HG02981 (cell line): ENCODE measurements at regions not wholly inside any gene's neighbourhood (a gene's known extent, or its start where the extent isn't known, plus 50 kb on each side); places are given as distances from the start of the nearest gene placed in this dataset.
"Not testable (repeated sequence)": the region's sequence is repeated elsewhere in the genome, so short reads cannot be mapped to it uniquely, and the experiment has no call there.

Experiments used
- ATAC-seq: cut with Tn5 transposase; IDR thresholded peaks from one replicate; pipeline ENCODE4 v1.9.1; 2021; ENCODE audit warnings: mild to moderate bottlenecking, moderate library complexity; ENCODE audit not compliant: unreplicated experiment

DNA sequence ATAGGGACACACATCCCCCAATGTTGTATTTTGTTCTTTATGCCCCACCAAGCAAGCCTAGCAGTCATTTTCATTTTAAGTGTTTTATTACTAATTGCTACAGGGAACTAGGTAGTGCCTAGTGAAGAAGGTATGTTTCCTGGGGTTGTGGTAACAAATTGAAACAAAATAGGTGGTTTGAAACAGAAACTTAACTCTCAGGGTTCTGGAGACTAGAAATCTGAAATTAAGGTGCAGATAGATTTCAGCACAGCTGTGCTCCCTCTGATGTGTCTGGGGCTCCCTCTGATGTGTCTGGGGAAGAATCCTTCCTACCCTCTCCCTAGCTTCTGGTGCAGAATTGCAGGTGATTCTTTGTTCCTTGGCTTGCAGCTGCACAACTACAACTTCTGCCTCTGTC, 390.1 kb downstream of the ZFHX3 start:
- ATAC-seq: peak; percentile 89

DNA sequence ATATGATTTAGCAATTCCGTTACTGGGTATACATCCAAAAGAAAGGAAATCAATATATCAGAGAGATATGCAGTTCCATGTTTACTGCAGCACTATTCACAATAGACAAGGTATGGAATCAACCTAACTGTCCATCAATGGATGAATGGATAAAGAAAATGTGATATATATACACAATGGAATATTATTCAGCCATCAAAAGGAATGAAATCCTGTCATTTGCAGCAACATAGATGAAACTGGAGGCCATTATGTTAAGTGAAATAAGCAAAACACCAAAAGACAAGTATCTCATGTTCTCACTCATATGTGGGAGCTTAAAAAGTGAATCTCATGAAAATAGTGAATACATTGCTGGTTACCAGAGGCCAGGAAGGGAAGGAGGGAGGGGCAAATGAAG, 390.8 kb downstream of the ZFHX3 start:
- no peak for ATAC-seq

DNA sequence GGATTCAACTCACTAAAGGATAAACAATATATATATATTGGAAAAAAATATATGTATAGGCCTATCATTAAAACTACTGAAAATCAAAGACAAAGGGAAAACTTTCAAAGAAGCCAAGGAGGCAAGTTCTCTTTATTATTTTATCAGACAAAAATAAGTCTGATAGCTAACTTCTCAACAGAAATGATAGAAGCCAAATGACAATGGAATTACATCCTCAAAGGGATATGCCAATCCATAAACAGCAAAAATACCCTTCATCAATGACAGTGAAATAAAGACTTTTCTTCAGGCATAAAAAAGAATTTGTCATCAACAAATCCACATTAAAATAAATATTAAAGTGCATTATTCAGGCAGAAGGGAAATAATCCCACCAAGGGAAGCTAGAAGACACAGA, 393.4 kb downstream of the ZFHX3 start:
- ATAC-seq: no peak

DNA sequence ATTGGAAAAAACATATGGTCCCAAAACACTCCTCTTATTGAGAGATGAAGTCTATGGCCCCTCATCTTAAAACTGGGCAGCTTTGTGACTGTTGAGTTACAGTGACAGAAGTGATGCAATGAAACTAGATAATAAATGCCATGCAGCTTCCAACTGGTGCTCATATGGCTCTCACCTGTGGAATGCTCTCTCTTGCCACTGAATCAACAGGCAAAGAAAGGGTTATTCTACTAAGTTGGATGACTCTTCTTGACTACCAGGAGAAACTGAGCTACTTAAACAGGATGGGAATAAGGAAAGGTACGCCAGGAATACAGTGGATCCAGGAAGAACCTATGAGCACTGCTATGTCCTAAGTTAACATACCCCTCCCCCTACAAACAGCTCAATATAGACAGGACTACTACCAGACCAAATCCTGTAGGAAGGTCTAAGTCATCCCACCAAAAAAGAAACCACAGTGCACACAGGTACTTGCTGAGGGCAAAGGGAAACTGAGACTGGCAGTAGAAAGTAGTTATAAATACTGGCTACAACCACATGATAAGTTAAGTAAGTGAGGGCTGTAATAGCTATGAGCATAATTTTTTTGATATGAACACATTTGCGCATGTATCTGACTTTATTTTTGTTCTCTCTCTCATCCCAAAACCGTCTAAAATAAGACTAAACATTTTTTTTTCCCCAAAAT, 398.5 kb downstream of the ZFHX3 start:
- no peak for ATAC-seq

DNA sequence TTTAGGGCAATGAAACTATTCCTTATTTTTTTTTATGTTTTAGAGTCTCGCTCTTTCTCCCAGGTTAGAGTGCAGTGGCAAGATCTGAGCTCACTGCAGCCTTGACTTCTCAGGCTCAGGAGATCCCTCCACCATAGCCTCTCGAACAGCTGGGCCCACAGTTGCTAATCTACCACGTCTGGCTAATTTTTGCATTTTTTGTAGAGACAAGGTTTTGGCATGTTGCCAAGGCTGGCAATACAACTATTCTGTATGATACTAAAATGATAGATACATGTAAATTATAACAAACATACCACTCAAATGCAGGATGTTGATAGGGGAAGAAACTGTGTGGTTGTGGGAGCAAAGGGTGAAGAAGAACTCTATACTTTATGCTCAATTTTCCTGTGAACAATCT, 401.3 kb downstream of the ZFHX3 start:
- no peak for ATAC-seq

DNA sequence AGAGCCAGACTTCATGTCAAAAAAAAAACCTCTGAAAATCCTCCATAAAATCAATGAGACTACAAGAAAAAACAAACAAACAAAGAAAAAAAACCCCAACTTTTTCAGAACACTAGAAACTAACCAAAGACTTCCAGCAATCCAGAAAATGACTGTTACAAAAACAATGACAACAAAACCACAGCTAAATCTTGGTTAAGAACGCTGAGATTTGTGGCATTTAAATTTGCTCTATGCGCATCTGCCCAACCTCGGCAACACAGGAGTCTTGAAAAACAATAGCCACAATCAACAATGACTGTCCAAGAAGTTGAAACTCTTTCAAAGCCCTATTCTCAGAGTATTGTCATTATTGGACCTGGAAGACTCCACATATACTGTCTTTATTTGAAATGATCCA, 402.4 kb downstream of the ZFHX3 start:
- ATAC-seq: no peak

DNA sequence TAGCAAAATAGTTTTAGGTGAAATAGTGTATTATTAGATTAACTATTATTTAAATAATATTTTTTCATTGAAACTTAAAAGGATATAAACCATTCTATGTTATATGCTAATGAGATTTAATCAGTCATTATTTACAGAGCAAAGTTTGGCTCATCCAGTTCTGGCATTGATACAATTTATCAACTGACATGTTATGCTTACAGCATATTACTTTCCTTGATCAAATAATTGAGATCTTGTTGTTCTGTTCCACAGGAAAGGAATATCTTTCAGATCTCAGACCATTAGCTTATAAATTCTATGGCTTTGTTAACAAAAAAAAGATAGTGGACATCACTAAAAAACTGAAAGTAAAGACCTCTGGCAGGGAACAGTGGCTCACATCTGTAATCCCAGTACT, 403.0 kb downstream of the ZFHX3 start:
- no peak for ATAC-seq

DNA sequence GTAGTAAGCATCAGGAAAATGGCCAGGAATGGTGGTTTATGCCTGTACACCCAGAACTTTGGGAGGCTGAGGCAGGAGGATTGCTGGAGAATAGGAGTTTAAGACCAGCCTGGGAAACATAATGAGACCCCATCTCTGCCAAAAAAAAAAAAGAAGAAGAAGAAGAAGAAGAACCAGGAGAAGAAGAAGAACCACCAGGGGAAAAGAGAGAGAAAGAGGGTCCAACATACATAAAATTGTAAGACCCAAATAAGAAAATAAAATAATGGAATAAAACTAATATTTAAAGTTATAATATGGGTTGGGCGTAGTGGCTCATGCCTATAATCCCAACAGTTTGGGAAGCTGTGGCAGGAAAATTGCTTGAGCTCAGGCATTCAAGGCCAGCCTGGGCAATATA, 408.4 kb downstream of the ZFHX3 start:
- ATAC-seq: no peak

DNA sequence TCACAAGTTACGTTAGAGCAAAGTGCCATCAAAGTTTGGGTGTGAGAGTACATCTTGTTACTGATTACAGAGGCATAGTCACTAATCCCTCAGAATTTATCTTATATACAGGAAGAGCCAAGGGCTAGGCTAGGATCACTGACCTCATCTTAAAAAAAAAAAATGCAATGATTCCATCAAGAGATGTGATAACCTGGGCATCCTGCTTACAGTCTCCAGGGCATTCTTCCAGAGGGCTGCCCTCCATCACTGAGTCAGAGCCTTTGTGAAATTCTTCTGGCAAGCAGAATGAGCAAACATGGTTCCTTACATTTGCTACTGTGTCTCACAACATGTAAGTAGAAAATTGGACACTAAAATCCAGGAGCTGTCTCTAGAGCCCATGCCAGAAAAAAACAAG, 410.6 kb downstream of the ZFHX3 start:
- no peak for ATAC-seq

DNA sequence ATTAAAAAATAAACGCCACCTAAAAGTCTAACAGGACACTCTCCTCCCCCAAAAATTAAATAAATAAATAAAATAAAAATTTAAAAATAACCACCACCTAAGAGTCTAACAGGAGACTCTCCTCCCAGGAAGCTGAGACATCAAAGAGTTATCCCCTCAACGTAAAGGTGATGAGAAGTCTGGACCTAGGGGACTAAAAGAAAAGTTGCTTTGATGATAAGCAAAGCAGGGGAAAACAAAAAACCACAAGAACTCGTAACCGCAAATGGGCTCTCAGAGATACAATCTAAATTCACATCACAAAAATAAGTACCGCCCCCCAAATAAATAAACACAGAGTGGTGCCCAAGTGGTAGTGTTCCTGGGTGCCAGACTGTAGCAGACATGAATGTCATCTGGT, 412.2 kb downstream of the ZFHX3 start:
- no peak for ATAC-seq

DNA sequence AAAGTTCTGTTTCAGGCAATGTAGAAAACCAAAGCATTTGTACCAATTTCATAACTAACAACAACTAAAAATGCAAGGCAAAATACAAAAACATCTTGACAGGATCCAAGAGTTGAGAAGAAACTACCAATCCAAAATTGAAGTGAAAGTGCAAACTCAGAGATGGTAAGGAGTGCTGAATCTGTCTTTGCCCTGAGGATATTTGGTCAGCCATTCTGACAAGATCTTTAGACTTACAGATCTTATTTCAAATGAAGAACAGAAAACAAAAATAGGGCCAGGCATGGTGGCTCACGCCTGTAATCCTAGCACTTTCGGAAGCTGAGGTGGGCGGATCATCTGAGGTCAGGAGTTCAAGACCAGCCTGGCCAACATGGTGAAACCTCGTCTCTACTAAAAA, 412.8 kb downstream of the ZFHX3 start:
- no peak for ATAC-seq

DNA sequence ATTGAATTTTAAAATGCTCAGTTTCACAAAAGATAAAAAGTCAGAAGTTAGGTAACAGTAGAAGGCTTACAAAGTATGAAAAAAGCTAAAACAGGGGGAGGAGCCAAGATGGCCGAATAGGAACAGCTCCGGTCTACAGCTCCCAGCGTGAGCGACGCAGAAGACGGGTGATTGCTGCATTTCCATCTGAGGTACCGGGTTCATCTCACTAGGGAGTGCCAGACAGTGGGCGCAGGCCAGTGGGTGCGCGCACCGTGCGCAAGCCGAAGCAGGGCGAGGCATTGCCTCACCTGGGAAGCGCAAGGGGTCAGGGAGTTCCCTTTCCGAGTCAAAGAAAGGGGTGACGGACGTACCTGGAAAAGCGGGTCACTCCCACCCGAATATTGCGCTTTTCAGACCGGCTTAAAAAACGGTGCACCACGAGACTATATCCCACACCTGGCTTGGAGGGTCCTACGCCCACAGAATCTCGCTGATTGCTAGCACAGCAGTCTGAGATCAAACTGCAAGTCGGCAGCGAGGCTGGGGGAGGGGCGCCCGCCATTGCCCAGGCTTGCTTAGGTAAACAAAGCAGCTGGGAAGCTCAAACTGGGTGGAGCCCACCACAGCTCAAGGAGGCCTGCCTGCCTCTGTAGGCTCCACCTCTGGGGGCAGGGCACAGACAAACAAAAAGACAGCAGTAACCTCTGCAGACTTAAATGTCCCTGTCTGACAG, 420.6 kb downstream of the ZFHX3 start:
- ATAC-seq: not testable (repeated sequence)

DNA sequence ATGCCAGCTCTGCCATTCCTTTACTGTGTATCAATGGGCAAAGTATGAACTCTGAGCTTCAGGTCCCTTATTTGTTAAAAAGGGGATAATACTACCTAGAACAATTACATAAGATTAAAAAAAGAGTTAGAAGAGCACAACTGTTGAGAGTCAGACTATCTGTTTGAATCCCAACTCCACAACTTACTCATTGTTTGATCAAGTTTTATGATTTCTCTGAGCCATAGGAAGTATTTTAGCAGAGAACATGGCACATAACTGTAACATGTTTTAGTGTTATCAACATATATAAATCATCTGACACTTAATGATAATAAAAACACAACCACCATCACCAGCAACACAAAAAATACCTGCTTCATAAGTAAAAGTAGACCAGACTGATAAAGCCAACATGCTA, 421.3 kb downstream of the ZFHX3 start:
- no peak for ATAC-seq

DNA sequence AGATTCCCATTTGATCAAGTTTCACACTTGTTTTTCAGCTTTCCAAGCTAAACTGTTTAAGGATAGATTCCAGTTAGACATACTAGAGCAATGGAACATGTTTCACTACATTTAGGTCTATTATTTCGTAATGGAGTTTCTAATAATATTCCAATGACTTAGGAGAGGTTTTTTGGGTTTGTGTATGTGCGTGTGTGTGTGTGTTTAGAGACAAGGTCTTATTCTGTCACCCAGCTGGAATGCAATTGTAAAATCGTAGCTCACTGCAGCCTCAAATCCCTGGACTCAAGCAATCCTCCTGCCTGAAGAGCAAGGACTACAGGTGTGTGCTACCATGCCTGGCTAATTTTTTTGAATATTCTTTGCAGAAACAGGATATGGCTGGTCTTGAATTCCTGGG, 426.3 kb downstream of the ZFHX3 start:
- ATAC-seq: no peak

DNA sequence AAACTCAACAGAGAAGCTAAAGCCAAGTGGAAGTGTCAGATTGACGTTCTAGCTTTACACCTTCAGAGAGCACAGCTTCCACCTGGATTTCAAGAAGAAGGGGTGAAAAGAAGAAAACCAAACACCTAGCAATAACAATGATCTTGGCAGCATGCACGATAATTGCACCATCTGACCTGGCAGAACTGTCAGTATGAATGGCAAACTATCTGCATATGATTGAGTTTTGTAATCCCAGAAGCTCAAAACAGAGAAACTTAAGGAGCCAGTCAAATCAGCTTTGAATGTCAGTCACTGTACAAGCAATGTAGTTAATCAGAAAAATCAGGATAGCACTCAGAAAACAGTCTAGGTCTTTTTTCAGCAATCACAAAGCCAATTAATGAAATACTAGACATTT, 427.1 kb downstream of the ZFHX3 start:
- ATAC-seq: no peak

DNA sequence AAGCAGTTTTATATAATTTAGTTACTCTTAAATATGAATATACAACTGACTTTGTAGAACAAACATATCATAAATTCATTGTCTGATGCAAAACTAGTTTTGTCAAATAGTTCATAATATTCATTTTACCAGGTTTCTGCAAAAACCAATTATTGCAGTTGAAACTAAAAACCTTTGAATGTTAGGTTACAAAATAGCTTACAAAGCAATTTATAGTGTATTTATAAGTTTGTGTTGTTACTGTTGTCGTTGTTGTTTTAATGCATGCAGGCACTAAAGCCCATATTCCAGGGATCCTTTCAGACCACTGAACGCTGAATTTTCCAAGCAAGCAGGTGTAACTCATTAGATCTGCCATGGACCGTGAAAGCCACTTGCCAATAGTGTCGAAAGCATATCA, 427.6 kb downstream of the ZFHX3 start:
- no peak for ATAC-seq

DNA sequence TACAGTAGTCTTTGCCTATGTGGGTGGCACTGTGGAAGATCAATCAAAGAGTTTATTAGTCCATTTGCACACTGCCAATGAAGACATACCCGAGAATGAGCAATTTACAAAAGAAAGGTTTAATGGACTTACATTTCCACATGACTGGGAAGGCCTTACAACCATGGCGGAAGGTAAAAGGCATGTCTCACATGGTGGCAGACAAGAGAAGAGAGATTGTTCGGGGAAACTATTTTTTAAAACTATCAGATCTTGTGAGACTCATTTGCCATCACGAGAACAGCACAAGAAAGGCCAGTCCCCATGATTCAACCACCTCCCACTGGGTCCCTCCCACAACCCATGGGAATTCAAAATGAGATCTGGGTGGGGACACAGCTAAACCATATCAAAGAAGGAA, 432.1 kb downstream of the ZFHX3 start:
- ATAC-seq: no peak

DNA sequence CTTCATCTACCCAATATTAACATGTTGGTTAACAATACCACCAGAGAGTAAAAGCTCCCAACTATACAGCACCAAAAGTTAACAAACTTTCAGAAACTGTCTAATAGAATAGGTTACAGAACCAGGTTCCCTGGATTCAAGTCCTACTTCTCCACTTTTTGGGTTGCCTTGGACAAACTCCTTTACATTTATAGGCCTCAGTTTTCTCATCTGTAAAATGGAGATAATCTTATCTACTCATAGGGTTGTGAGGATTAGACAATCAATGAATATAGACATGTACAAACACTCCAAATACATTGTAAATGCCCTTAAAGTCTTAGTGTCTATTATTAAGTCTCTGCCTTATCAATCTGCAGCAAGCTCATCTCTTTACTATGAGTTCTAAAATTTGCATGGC, 435.2 kb downstream of the ZFHX3 start:
- ATAC-seq: no peak

DNA sequence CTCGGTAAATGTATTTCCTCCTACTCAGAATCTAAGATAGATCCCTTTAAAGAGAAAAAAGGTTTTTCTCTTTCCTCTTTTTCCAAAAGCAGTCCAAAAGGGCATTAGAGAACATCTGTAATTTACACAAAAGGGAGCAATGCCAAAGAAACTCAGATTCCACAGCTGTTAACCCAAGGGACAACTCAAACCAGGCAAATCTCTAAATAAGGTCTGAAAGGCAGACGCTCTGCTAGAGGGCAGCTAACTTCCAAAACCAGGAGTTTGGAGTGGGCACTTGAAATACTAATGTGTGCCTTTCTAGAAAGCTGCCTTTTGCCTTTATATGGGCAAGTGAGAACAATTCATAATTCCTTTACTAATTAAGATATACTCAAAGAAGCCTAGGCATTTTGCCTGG, 435.7 kb downstream of the ZFHX3 start:
- no peak for ATAC-seq

DNA sequence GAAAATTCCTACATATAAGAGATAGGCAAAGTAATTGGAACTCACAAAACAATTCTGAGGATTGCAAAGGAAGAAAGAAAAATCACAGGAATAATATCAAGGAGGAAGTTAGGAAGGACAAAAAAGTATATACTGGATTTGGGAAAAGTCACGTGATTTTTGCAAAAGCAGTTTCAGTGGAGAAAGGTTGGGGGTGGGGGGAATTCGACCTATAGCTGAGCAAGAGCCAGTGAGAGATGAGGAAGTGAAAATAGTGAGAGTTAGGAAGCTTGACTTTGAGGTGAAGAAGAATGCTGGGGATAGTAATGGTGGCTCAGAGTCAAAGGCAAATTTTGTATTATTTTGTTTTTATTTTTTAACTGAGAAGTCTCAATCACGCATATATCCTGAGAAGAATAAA, 438.0 kb upstream of the PMFBP1 start:
- no peak for ATAC-seq

DNA sequence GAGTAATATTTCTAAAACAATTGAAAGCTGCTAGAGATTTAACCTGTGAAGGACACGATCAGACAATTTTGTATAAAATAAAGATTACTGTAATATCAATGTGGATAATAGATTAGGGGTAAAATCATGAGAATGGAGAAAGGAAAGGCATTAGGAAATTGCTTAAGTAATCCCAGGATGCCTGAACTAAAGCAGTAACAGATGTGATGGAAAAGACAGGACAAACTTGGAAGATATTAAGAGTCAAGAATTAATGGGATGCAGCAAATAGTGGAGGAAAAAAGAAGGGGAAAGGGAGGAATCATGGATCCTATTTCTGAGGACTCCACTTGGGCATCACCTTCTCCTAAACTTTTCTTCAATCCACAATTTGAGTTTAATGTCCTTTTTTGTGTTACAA, 437.1 kb upstream of the PMFBP1 start:
- ATAC-seq: no peak

DNA sequence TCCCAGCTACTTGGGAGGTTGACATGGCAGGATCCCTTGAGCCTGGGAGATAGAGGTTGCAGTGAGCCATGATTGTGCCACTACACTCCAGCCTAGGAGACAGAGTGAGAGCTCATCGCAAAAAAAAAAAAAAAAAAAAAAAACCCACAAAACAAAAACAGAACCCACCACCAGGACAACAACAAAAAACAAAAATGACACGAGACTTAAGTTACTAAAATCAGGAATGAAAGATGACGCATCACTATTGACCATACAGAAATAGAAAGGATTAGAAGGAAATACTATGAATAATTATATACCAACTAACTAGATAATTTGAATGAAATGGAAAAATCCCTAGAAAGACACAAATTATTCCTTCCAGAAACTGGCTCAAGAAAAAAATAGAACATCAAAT, 432.4 kb upstream of the PMFBP1 start:
- ATAC-seq: peak; percentile 51

DNA sequence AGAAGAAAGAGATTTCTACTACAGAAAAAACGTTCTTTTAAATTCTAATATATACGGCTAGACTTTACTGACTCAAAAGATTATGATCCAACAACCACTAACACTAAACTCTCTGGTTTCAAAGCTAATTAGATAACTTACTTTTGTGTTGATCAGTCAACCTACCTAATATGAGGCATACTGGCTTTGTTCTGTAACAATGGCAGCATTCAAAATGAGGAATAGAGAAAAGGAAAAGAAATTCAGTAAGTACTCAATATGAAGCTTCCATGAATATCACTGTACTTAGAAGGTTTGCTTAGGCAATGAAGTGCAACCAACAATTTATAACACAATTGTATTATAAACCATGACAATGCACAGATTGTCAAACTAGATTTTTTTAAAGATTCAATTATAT, 430.5 kb upstream of the PMFBP1 start:
- no peak for ATAC-seq
